Common myeloid progenitor, CD34-positive (primary cell): ENCODE measurements at regions not wholly inside any gene's neighbourhood (a gene's known extent, or its start where the extent isn't known, plus 50 kb on each side); places are given as distances from the start of the nearest gene placed in this dataset.

Experiments
- CTCF ChIA-PET: fragments of 350-600 bp; sonication (Branson Sonifier 250); formaldehyde crosslinking; loops from one replicate; lab custom pipeline; 2021; ENCODE audit warnings: antibody characterized with exemption; lab: Charles Lee
- POLR2A ChIA-PET: fragments of 350-600 bp; sonication (Branson Sonifier 250); formaldehyde crosslinking; loops from one replicate; lab custom pipeline; 2021; ENCODE audit warnings: antibody characterized with exemption; lab: Charles Lee
- DNase-seq, 3 donors: peaks; one replicate each; pipeline versions ENCODE4 v3.0.0 to v3.0.0-alpha.2; 2013
- H3K27ac ChIP-seq, 2 experiments: 1 replicate in 1 of 2; 2 replicates in 1 of 2; pipeline ENCODE4 v1.7.0; 2013; ENCODE audit warnings: inconsistent platforms in 2 of 2, low read length in 2 of 2, mild to moderate bottlenecking in 2 of 2, low read depth in 1 of 2, moderate library complexity in 1 of 2; ENCODE audit not compliant: severe bottlenecking in 2 of 2, insufficient read depth in 1 of 2, poor library complexity in 1 of 2
- H3K27me3 ChIP-seq, 5 experiments: replicated peaks in 2 of 5; 1 replicate in 3 of 5; 2 replicates in 2 of 5; pipeline versions ENCODE4 v1.6.1 to v1.7.0; 2013; ENCODE audit warnings: low read length in 4 of 5, mild to moderate bottlenecking in 2 of 5, moderate library complexity in 2 of 5, inconsistent platforms in 1 of 5; ENCODE audit not compliant: insufficient read depth in 5 of 5, control insufficient read depth in 4 of 5
- H3K36me3 ChIP-seq, 4 experiments: 1 replicate in 2 of 4; 2 replicates in 2 of 4; pipeline versions ENCODE4 v1.6.1 to v1.7.0; 2013; ENCODE audit warnings: low read length in 3 of 4, control low read depth in 1 of 4, mild to moderate bottlenecking in 1 of 4; ENCODE audit not compliant: control insufficient read depth in 4 of 4, insufficient read depth in 4 of 4
- H3K4me1 ChIP-seq, 4 experiments: 1 replicate in 3 of 4; 2 replicates in 1 of 4; pipeline versions ENCODE4 v1.6.1 to v1.7.1; 2013; ENCODE audit warnings: low read length in 3 of 4, mild to moderate bottlenecking in 3 of 4, control low read depth in 1 of 4, inconsistent platforms in 1 of 4, moderate library complexity in 1 of 4; ENCODE audit not compliant: control insufficient read depth in 4 of 4, insufficient read depth in 4 of 4; ENCODE audit errors: control extremely low read depth in 1 of 4
- H3K4me3 ChIP-seq, 7 experiments: 1 replicate in 4 of 7; 2 replicates in 3 of 7; pipeline versions ENCODE4 v1.5.1 to v1.7.0; 2013; ENCODE audit warnings: mild to moderate bottlenecking in 7 of 7, low read length in 6 of 7, moderate library complexity in 6 of 7, inconsistent platforms in 2 of 7, low read depth in 2 of 7, control low read depth in 1 of 7; ENCODE audit not compliant: insufficient read depth in 4 of 7, control insufficient read depth in 1 of 7; ENCODE audit errors: extremely low read depth in 1 of 7
- H3K9me3 ChIP-seq, 5 experiments: 1 replicate in 4 of 5; 2 replicates in 1 of 5; pipeline versions ENCODE4 v1.6.1 to v1.7.1; 2013; ENCODE audit warnings: low read length in 4 of 5, mild to moderate bottlenecking in 2 of 5, inconsistent platforms in 1 of 5, low read depth in 1 of 5, moderate library complexity in 1 of 5; ENCODE audit not compliant: control insufficient read depth in 4 of 5, insufficient read depth in 2 of 5; ENCODE audit errors: control extremely low read depth in 1 of 5
- WGBS: methylation state at CpG from one replicate; pipeline ENCODE4 v1.1.5; 2013; ENCODE audit not compliant: insufficient coverage; 5-methylcytosine and 5-hydroxymethylcytosine counted together

GRCh38 chr4:29423836-29424721 is 1296.1 kb upstream of the PCDH7 start:
- POLR2A ChIA-PET, result interaction anchor here (0.9 kb wide), 1 partner anchor 13 kb away, joined by 3 read pairs; no protein-coding TSS in a partner anchor
- no peak overlapping the region for H3K4me3 ChIP-seq
- H3K9me3 ChIP-seq, result no peaks in the 10 kb centered on the region
- DNase-seq, result no peak
- no peaks in the 10 kb centered on the region for H3K4me1 ChIP-seq
- 100% methylated on average over 2 of the region's 7 CpGs for WGBS
- H3K27ac ChIP-seq, result no peak overlapping the region
- H3K36me3 ChIP-seq, result no peaks in the 10 kb centered on the region
- CTCF ChIA-PET, result no interaction called here
- no peaks in the 10 kb centered on the region for H3K27me3 ChIP-seq

- Histone ChIP-seq H3K27me3 (no peaks in the 10 kb centered on the region), H3K4me1 (no peaks in the 10 kb centered on the region), H3K4me3 (no peak overlapping the region), H3K36me3 (no peaks in the 10 kb centered on the region), H3K27ac (no peak overlapping the region), H3K9me3 (no peaks in the 10 kb centered on the region)
- POLR2A ChIA-PET, result no interaction called here
- no CpG with 5 or more reads among the region's 5 CpGs for WGBS
- DNase-seq, result no peak
- CTCF ChIA-PET, result no interaction called here
Measured at GRCh38 chr4:29453303-29453820, 1266.8 kb upstream of the PCDH7 start.

- no peak overlapping the region for H3K4me3 ChIP-seq
- DNase-seq, result no peak
- CTCF ChIA-PET, result no interaction called here
- H3K27me3 ChIP-seq, result no peaks in the 10 kb centered on the region
- no peaks in the 10 kb centered on the region for H3K9me3 ChIP-seq
- H3K27ac ChIP-seq, result no peak overlapping the region
- POLR2A ChIA-PET, result no interaction called here
- 94% methylated on average over 2 of the region's 3 CpGs for WGBS
- no peaks in the 10 kb centered on the region for H3K4me1 ChIP-seq
- no peaks in the 10 kb centered on the region for H3K36me3 ChIP-seq
Measured at GRCh38 chr4:29459926-29460325, 1260.2 kb upstream of the PCDH7 start.

- 100% methylated on average over 1 of the region's 1 CpG for WGBS
- no peak for DNase-seq
- no peak overlapping the region for H3K4me3 ChIP-seq
- H3K27me3 ChIP-seq, result no peaks in the 10 kb centered on the region
- no peaks in the 10 kb centered on the region for H3K4me1 ChIP-seq
- H3K36me3 ChIP-seq, result no peaks in the 10 kb centered on the region
- H3K27ac ChIP-seq, result no peak overlapping the region
- ChIA-PET CTCF (interaction anchor here (1.3 kb wide), 1 partner anchor 11 kb away, joined by 3 read pairs; no protein-coding TSS in a partner anchor), POLR2A (no interaction called here)
- H3K9me3 ChIP-seq, result no peaks in the 10 kb centered on the region
Measured at GRCh38 chr4:29467044-29467717, 1253.0 kb upstream of the PCDH7 start.
